SK-N-SH treated with all-trans-retinoic acid at 6 μM for 48 hours (cell line): ENCODE measurements at regions not wholly inside any gene's neighbourhood (a gene's known extent, or its start where the extent isn't known, plus 50 kb on each side); places are given as distances from the start of the nearest gene placed in this dataset.

Experiments used
- ATAC-seq: fragments of 200-7000 bp; cut with Tn5 transposase; 3 replicates; pipeline ENCODE4 v1.9.1; 2020; ENCODE audit warnings: mild to moderate bottlenecking, moderate library complexity
- ARNTL ChIP-seq: fragments of 450-650 bp; formaldehyde crosslinking; IDR thresholded peaks from 2 replicates; pipeline ENCODE4 v1.5.0; 2020; ENCODE audit warnings: low read depth, mild to moderate bottlenecking, moderate library complexity, borderline replicate concordance
- BACH2 ChIP-seq: fragments of 250-450 bp; sonication (Bioruptor Pico); IDR thresholded peaks from 2 replicates; pipeline ENCODE4 v1.9.0; 2021; ENCODE audit warnings: mild to moderate bottlenecking, borderline replicate concordance
- CSDC2 ChIP-seq: fragments of 250-450 bp; sonication (Bioruptor Pico); IDR thresholded peaks from 2 replicates; pipeline ENCODE4 v1.5.0; 2020; ENCODE audit warnings: mild to moderate bottlenecking, moderate library complexity
- CSRNP3 ChIP-seq: fragments of 250-450 bp; sonication (Bioruptor Pico); IDR thresholded peaks from 2 replicates; pipeline ENCODE4 v1.5.1; 2021; ENCODE audit warnings: mild to moderate bottlenecking, moderate library complexity
- ESRRG ChIP-seq: fragments of 250-450 bp; sonication (Bioruptor Pico); IDR thresholded peaks from 2 replicates; pipeline ENCODE4 v1.6.1; 2021; ENCODE audit warnings: mild to moderate bottlenecking
- GLIS3 ChIP-seq: fragments of 250-450 bp; sonication (Bioruptor Pico); IDR thresholded peaks from 2 replicates; pipeline ENCODE4 v1.5.0; 2020; ENCODE audit warnings: mild to moderate bottlenecking, moderate library complexity
- OSR1 ChIP-seq: fragments of 250-450 bp; sonication (Bioruptor Pico); IDR thresholded peaks from 2 replicates; pipeline ENCODE4 v1.8.0; 2022; ENCODE audit warnings: moderate library complexity, mild to moderate bottlenecking, inconsistent platforms
- POU6F1 ChIP-seq: fragments of 250-450 bp; sonication (Bioruptor Pico); IDR thresholded peaks from 2 replicates; pipeline ENCODE4 v1.8.0; 2021; ENCODE audit warnings: low read depth, mild to moderate bottlenecking, moderate library complexity, borderline replicate concordance
- RARB ChIP-seq: fragments of 250-450 bp; sonication (Bioruptor Pico); IDR thresholded peaks from 2 replicates; pipeline ENCODE4 v1.8.0; 2021; ENCODE audit warnings: mild to moderate bottlenecking, moderate library complexity
- SNAI2 ChIP-seq: fragments of 250-450 bp; sonication (Bioruptor Pico); IDR thresholded peaks from 2 replicates; pipeline ENCODE4 v1.5.0; 2020; ENCODE audit warnings: mild to moderate bottlenecking, moderate library complexity
- TCF4 ChIP-seq: fragments of 250-450 bp; sonication (Bioruptor Pico); IDR thresholded peaks from 2 replicates; pipeline ENCODE4 v1.8.0; 2021; ENCODE audit warnings: mild to moderate bottlenecking, moderate library complexity, borderline replicate concordance
- TOX ChIP-seq: fragments of 250-450 bp; sonication (Bioruptor Pico); IDR thresholded peaks from 2 replicates; pipeline ENCODE4 v1.8.0; 2021; ENCODE audit warnings: mild to moderate bottlenecking, moderate library complexity, borderline replicate concordance
- TSHZ2 ChIP-seq: fragments of 250-450 bp; sonication (Bioruptor Pico); IDR thresholded peaks from 2 replicates; pipeline ENCODE4 v1.5.0; 2020; ENCODE audit warnings: mild to moderate bottlenecking, moderate library complexity
- ZC3H10 ChIP-seq: fragments of 250-450 bp; sonication (Bioruptor Pico); IDR thresholded peaks from 2 replicates; pipeline ENCODE4 v1.5.1; 2021; ENCODE audit warnings: mild to moderate bottlenecking, moderate library complexity
- ZFP3 ChIP-seq: fragments of 250-450 bp; sonication (Bioruptor Pico); IDR thresholded peaks from 2 replicates; pipeline ENCODE4 v1.5.0; 2020; ENCODE audit warnings: mild to moderate bottlenecking, moderate library complexity
- ZFP30 ChIP-seq: fragments of 450-650 bp; formaldehyde crosslinking; IDR thresholded peaks from 2 replicates; pipeline ENCODE4 v1.5.0; 2022; ENCODE audit warnings: mild to moderate bottlenecking, moderate library complexity
- ZNF565 ChIP-seq: fragments of 450-650 bp; formaldehyde crosslinking; conservative IDR thresholded peaks from 2 replicates; pipeline ENCODE4 v1.5.0; 2020; ENCODE audit warnings: low read depth, mild to moderate bottlenecking, moderate library complexity
- ZNF8 ChIP-seq: fragments of 450-650 bp; formaldehyde crosslinking; IDR thresholded peaks from 2 replicates; pipeline ENCODE4 v1.5.0; 2020; ENCODE audit warnings: mild to moderate bottlenecking, moderate library complexity

GRCh38 chr11:130613396-130613795, 165.0 kb downstream of the ADAMTS15 start:
- ATAC-seq, result no peak
- TF ChIP-seq RARB (CRISPR knock-in tag) (no peak), ZC3H10 (CRISPR knock-in tag) (no peak), ESRRG (CRISPR knock-in tag) (no peak), ZNF565 (CRISPR knock-in tag) (no peak), ZFP3 (no peak), BACH2 (no peak), CSDC2 (CRISPR knock-in tag) (no peak), ZNF8 (no peak), ZFP30 (CRISPR knock-in tag) (no peak), TOX (CRISPR knock-in tag) (no peak), SNAI2 (no peak), ARNTL (no peak), GLIS3 (CRISPR knock-in tag) (no peak), TCF4 (no peak), OSR1 (CRISPR knock-in tag) (no peak), POU6F1 (CRISPR knock-in tag) (no peak), CSRNP3 (CRISPR knock-in tag) (no peak), TSHZ2 (CRISPR knock-in tag) (no peak)

GRCh38 chr11:130614591-130614990, 166.1 kb downstream of the ADAMTS15 start:
- ATAC-seq, result no peak

More at GRCh38 chr11:130614591-130614990, 166.1 kb downstream of the ADAMTS15 start:
- TF ChIP-seq ZFP3 (no peak), POU6F1 (CRISPR knock-in tag) (no peak), CSRNP3 (CRISPR knock-in tag) (no peak), TCF4 (no peak), ZNF565 (CRISPR knock-in tag) (no peak), RARB (CRISPR knock-in tag) (no peak), TSHZ2 (CRISPR knock-in tag) (no peak), SNAI2 (no peak), GLIS3 (CRISPR knock-in tag) (no peak), ZFP30 (CRISPR knock-in tag) (no peak), TOX (CRISPR knock-in tag) (no peak), ZNF8 (no peak)
